AG08395 (cell line): ENCODE measurements at regions not wholly inside any gene's neighbourhood (a gene's known extent, or its start where the extent isn't known, plus 50 kb on each side); places are given as distances from the start of the nearest gene placed in this dataset.
"Not testable (repeated sequence)": the region's sequence is repeated elsewhere in the genome, so short reads cannot be mapped to it uniquely, and the experiment has no call there.

Source experiments
- DNase-seq: peaks from one replicate; pipeline ENCODE4 v3.0.0; 2012; ENCODE audit warnings: mixed read lengths, low spot score

- DNase-seq: no peak
Observed at GRCh38 chr2:182477774-182478173, 50.9 kb upstream of the PDE1A start.

- DNase-seq: no peak
Observed at GRCh38 chr2:182481676-182482075, 54.8 kb upstream of the PDE1A start.

GRCh38 chr2:182482511-182482910 lies 55.7 kb upstream of the PDE1A start:
- no peak for DNase-seq

- DNase-seq: no peak
Observed at GRCh38 chr2:182496596-182496995, 69.8 kb upstream of the PDE1A start.

- DNase-seq: no peak
Observed at GRCh38 chr2:182499706-182500470, 73.1 kb upstream of the PDE1A start.

- no peak for DNase-seq
Observed at GRCh38 chr2:182503886-182504285, 77.0 kb upstream of the PDE1A start.

GRCh38 chr2:182504903-182505302 lies 78.1 kb upstream of the PDE1A start:
- DNase-seq: peak; percentile 5

GRCh38 chr2:182506606-182507005 lies 79.8 kb upstream of the PDE1A start:
- DNase-seq: no peak

GRCh38 chr2:182508583-182508982 lies 81.7 kb upstream of the PDE1A start:
- DNase-seq: not testable (repeated sequence)

- no peak for DNase-seq
Observed at GRCh38 chr2:182509216-182509615, 82.4 kb upstream of the PDE1A start.

- DNase-seq: no peak
Observed at GRCh38 chr2:182521453-182522404, 94.9 kb upstream of the PDE1A start.

GRCh38 chr2:182522405-182522896 lies 95.6 kb upstream of the PDE1A start:
- DNase-seq: no peak

GRCh38 chr2:182522972-182523473 lies 96.2 kb upstream of the PDE1A start:
- DNase-seq: no peak

- DNase-seq: no peak
Observed at GRCh38 chr2:182530636-182531035, 103.8 kb upstream of the PDE1A start.

GRCh38 chr2:182540252-182540651 lies 113.4 kb upstream of the PDE1A start:
- DNase-seq: no peak

GRCh38 chr2:182541268-182541667 lies 114.4 kb upstream of the PDE1A start:
- DNase-seq: no peak

- no peak for DNase-seq
Observed at GRCh38 chr2:182542501-182543258, 115.8 kb upstream of the PDE1A start.

GRCh38 chr2:182543741-182544525 lies 117.1 kb upstream of the PDE1A start:
- DNase-seq: no peak

- no peak for DNase-seq
Observed at GRCh38 chr2:182545420-182546167, 118.8 kb upstream of the PDE1A start.
